HG02610 (cell line): ENCODE measurements at regions not wholly inside any gene's neighbourhood (a gene's known extent, or its start where the extent isn't known, plus 50 kb on each side); places are given as distances from the start of the nearest gene placed in this dataset.
A peak's percentile ranks its signal among the peaks of the same experiment; 100 is the strongest.
"Not testable (repeated sequence)": the region's sequence is repeated elsewhere in the genome, so short reads cannot be mapped to it uniquely, and the experiment has no call there.

Experiments
- ATAC-seq: cut with Tn5 transposase; IDR thresholded peaks from one replicate; pipeline ENCODE4 v1.9.1; 2021; ENCODE audit warnings: mild to moderate bottlenecking, moderate library complexity; ENCODE audit not compliant: unreplicated experiment

- no peak for ATAC-seq
These were observed 209.8 kb downstream of the TPBG start for GRCh38 chr6:82573254-82573972.

DNA sequence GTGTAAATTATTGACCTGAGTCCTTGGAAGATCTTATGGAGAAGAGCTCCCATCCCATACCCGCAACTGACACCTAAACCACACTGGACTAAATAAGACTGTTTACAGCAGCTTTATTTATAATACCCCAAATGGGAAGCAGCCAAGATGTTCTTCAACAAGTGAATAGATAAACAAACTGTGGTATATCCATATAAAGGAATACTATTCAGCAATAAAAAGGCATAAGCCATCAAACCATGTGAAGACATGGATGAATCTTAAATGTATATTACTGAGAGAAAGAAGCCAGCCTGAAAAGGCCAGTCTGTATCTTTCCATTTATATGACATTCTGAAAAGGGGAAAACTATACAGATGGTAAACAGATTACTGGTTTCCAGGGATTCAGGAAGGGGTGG is 212.7 kb downstream of the TPBG start:
- no peak for ATAC-seq

GRCh38 chr6:82584194-82584695 is 220.6 kb downstream of the TPBG start:
- no peak for ATAC-seq

GRCh38 chr6:82584856-82585255 is 221.2 kb downstream of the TPBG start:
- no peak for ATAC-seq

GRCh38 chr6:82588020-82588419 is 224.4 kb downstream of the TPBG start:
- ATAC-seq: no peak

- no peak for ATAC-seq
These were observed 225.3 kb downstream of the TPBG start for GRCh38 chr6:82588859-82589412.

DNA sequence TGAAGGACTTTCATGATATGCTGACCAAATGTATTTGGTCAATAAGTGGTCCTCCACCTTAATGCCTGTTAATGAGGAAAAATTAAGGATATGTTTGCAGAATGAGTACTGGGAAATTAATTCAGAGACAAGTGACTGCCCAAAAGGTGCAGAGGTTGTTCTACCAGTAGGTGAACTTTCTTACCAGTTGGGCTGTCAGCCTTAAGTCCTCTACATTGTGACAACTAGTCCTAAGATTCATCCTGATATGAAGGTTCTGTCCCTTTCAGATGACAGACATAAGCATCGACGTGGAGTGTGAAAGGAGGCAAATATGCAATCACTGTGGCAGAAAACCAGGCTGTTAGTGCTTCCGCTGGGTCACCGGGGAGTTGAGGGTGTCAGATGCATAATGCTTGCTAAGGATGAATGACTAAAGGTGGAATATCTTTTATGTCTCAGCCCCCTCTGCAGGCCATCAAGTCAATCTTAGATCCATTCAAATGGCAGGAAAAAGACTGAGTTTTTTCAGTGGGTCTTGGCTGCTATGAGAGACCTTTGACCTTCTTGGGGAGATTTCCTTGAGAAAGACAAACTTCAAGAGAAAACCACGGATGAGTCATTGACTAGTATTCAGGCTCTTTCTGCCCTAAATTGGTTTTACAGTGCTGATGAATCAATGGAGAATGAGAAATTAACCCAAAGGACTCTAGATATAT is 226.0 kb downstream of the TPBG start:
- ATAC-seq: peak; percentile 76

DNA sequence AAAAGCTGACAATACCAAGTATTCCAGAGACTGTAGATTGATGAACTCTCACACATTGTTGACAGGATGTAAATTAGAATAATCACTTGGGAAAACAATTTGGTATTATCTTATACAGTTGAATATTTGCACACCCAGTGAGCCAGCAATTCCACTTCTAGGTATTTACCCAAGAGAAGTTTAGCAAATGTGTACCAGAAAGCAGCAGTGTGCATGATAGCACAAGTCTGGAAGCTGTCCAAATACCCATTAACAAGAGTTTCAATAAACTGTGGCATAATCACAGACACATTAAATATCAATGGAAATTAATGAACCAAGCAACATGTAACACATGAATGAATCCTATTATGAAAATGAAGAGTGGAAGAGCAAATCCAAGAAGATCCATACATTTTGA is 233.6 kb downstream of the TPBG start:
- ATAC-seq: no peak

DNA sequence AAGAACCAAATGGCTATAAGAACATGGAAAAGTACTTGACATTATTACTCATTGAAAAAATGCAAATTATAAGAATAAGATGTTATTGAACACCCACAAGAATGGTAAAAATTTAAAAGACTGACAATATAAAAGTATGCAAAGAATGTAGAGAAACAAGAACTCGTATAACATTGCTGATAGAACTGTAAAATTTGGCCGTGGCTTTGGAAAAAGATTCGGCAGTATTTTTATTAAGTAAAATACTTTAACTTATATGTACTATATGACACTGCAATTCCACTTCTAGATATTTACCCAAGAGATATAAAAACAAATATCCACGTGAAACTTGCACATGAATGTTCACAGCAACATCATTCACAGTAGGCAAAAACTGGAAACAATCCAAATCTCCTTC is 239.2 kb downstream of the TPBG start:
- ATAC-seq: no peak

GRCh38 chr6:82603871-82604270 is 240.3 kb downstream of the TPBG start:
- no peak for ATAC-seq

- ATAC-seq: no peak
These were observed 244.5 kb downstream of the TPBG start for GRCh38 chr6:82607998-82608725.

DNA sequence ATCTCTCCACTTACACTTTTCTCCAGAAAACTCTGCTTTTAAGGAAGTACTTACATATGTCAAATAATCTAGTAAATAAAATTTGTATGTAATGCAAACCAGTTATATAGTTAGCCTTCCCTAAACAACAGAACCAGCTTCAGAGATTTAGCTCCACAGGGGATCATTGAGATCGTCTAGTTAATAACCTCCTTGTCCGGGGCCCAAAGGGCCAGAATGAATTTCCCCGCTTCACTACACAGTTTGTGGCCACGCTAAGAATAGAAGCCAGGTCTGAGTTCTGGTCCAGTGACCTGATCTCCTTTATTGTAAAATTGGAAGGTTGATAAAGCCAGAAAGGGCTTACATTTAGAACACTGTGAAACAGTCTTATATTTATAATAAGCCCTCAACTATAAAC is 245.2 kb downstream of the TPBG start:
- ATAC-seq: no peak

DNA sequence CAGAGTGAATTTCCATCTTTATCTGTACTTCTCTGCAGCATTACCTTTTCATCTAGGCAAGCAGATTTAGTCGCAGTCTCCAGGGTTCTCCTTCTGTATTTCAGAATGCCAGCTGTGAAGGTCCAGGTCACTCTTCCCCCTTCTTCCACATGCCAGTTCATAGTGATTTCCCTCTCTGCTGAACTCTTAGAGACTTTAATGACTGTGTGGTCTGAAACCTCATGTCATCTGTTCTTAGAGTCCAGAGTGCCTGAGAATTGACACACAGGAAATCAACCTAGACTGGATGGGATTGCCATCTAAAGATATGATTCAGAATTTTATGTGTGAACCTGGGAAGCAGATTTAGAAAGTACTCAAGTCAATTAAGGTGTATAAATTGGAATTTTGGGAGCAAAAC is 248.1 kb downstream of the TPBG start:
- ATAC-seq: no peak

DNA sequence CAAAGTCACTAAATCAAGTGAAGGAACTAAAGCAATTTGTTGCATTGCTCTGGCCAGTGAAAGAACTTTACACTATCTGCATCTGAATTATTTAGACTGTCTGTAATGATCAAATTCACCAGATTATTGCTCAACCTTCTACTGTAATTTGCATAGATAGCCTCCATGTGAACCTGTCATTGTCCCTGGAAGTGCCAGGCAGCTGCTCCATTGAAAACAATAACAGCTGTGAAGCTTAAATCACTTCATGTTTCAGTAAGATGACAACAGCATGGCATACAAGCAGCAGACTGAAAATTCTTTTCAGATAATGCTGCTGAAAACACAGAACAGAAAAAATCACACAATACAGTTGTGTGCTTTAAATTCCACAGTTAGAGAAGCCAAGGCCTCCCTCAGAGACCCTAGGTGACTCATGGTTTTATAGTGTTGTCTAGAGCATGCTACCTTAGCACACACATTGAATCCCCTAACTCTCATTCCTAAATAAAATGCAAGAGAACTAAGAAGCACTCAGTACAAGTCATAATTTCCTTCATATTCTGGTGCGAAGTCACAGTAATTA is 248.9 kb downstream of the TPBG start:
- no peak for ATAC-seq

- no peak for ATAC-seq
These were observed 250.9 kb downstream of the TPBG start for GRCh38 chr6:82614518-82614917.

- no peak for ATAC-seq
These were observed 252.9 kb downstream of the TPBG start for GRCh38 chr6:82616386-82617028.

DNA sequence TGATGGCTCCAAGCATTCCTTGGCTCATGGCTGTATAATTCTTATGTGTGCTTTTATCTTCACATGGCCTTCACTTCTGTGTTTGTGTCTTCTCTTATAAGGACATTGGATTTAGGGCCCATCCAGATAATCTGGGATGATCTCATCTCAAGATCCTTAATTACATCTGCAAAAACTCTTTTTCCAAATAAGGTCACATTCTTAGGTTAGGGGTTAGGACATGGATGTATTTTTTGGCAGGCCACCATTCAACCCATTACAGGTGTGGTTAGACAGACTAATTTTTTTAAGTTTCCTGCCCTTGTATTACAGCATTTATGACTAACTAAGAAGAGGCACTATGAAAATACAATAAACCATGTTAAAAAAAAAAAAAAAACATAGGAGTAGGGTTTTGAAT is 254.0 kb downstream of the TPBG start:
- ATAC-seq: no peak

- ATAC-seq: no peak
These were observed 256.0 kb downstream of the TPBG start for GRCh38 chr6:82619573-82619972.

DNA sequence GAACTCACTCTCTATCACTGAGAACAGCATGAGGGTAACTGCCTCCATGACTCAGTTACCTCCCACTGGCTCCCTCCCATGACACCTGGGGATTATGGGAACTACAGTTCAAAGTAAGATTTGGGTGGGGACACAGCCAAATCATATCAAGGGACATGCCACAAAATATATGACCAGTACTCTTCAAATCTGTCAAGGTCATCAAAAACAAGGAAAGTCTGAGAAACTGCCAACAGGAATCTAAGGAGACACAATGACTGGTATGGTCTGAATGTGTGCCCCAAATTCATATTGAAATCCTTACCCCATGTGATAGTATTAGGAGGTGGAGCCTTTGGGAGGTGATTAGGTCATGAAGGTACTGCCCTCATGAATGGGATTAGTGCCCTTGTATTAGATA is 258.8 kb downstream of the TPBG start:
- no peak for ATAC-seq

- no peak for ATAC-seq
These were observed 260.6 kb downstream of the TPBG start for GRCh38 chr6:82624251-82624650.

- ATAC-seq: not testable (repeated sequence)
These were observed 263.3 kb downstream of the TPBG start for GRCh38 chr6:82626946-82627345.
